CD14-positive monocyte (primary cell): ENCODE measurements at regions not wholly inside any gene's neighbourhood (a gene's known extent, or its start where the extent isn't known, plus 50 kb on each side); places are given as distances from the start of the nearest gene placed in this dataset.
A peak's percentile ranks its signal among the peaks of the same experiment; 100 is the strongest.

Experiments used
- DNase-seq, 3 donors: peaks; one replicate each; pipeline ENCODE4 v3.0.0-alpha.2; 2011 to 2022
- H2AFZ ChIP-seq: 2 replicates; pipeline ENCODE4 v1.6.0; 2012; ENCODE audit warnings: mild to moderate bottlenecking, low read depth, low read length, inconsistent platforms; ENCODE audit not compliant: insufficient read depth, poor library complexity, severe bottlenecking
- H3K27ac ChIP-seq, 2 donors: 1 replicate in 1 of 2; 2 replicates in 1 of 2; pipeline ENCODE4 v1.5.1; 2012 to 2013; ENCODE audit warnings: low read length in 2 of 2, control low read depth in 1 of 2, inconsistent platforms in 1 of 2, low read depth in 1 of 2, mild to moderate bottlenecking in 1 of 2
- H3K27me3 ChIP-seq, 2 donors: one replicate each; pipeline versions ENCODE4 v1.6.0 to v1.6.1; 2011 to 2013; ENCODE audit warnings: low read length in 2 of 2; ENCODE audit not compliant: control insufficient read depth in 2 of 2, insufficient read depth in 2 of 2
- H3K36me3 ChIP-seq, 2 donors: replicated peaks in 1 of 2; 1 replicate in 1 of 2; 2 replicates in 1 of 2; pipeline versions ENCODE4 v1.5.1 to v1.6.1; 2012 to 2013; ENCODE audit warnings: low read length in 2 of 2, control low read depth in 1 of 2, inconsistent platforms in 1 of 2, mild to moderate bottlenecking in 1 of 2; ENCODE audit not compliant: insufficient read depth in 2 of 2, control insufficient read depth in 1 of 2
- H3K4me1 ChIP-seq, 2 donors: 1 replicate in 1 of 2; 2 replicates in 1 of 2; pipeline versions ENCODE4 v1.5.1 to v1.6.1; 2012 to 2013; ENCODE audit warnings: low read length in 2 of 2, control low read depth in 1 of 2, inconsistent platforms in 1 of 2, mild to moderate bottlenecking in 1 of 2, moderate library complexity in 1 of 2; ENCODE audit not compliant: insufficient read depth in 2 of 2, control insufficient read depth in 1 of 2
- H3K4me2 ChIP-seq: replicated peaks from 2 replicates; pipeline ENCODE3; 2012; ENCODE audit warnings: low read length, moderate library complexity, mild to moderate bottlenecking; ENCODE audit not compliant: poor library complexity, severe bottlenecking; ENCODE audit errors: extremely low read depth
- H3K4me3 ChIP-seq, 3 experiments: fragments of 200-600 bp in 1 of 3; sonication (generic) in 1 of 3; replicated peaks in 1 of 3; 1 replicate in 2 of 3; 2 replicates in 1 of 3; pipeline ENCODE4 v1.5.1; 2011 to 2013; ENCODE audit warnings: low read length in 3 of 3, mild to moderate bottlenecking in 3 of 3, control low read depth in 2 of 3, low read depth in 2 of 3, inconsistent platforms in 1 of 3, moderate library complexity in 1 of 3
- H3K79me2 ChIP-seq: 2 replicates; pipeline ENCODE4 v1.6.0; 2012; ENCODE audit warnings: mild to moderate bottlenecking, control low read depth, inconsistent platforms, low read length, moderate library complexity; ENCODE audit not compliant: insufficient read depth
- H3K9ac ChIP-seq: 2 replicates; pipeline ENCODE4 v1.6.0; 2017; ENCODE audit warnings: low read length, mild to moderate bottlenecking; ENCODE audit not compliant: insufficient read depth, poor library complexity, severe bottlenecking
- H3K9me3 ChIP-seq, 2 donors: replicated peaks in 1 of 2; 1 replicate in 1 of 2; 2 replicates in 1 of 2; pipeline versions ENCODE4 v1.5.1 to v1.6.1; 2012 to 2013; ENCODE audit warnings: low read length in 2 of 2, control low read depth in 1 of 2; ENCODE audit not compliant: control insufficient read depth in 1 of 2, insufficient read depth in 1 of 2
- H4K20me1 ChIP-seq: 2 replicates; pipeline ENCODE4 v1.6.0; 2012; ENCODE audit warnings: mild to moderate bottlenecking, low read length, control low read depth, moderate library complexity; ENCODE audit not compliant: insufficient read depth
- H3K27ac Mint-ChIP-seq, 7 donors: one replicate each; pipeline ENCODE4 v1.8.0; 2020; ENCODE audit warnings: mild to moderate bottlenecking in 7 of 7, mixed read lengths in 7 of 7, moderate library complexity in 6 of 7, inconsistent platforms in 2 of 7
- H3K27me3 Mint-ChIP-seq, 3 donors: one replicate each; pipeline ENCODE4 v1.8.0; 2021 to 2022; ENCODE audit warnings: low read depth in 3 of 3, mild to moderate bottlenecking in 3 of 3, mixed read lengths in 3 of 3, moderate library complexity in 3 of 3, inconsistent platforms in 1 of 3
- H3K36me3 Mint-ChIP-seq, 2 donors: one replicate each; pipeline ENCODE4 v1.8.0; 2020; ENCODE audit warnings: mixed read lengths in 2 of 2, inconsistent platforms in 1 of 2, mild to moderate bottlenecking in 1 of 2
- H3K4me1 Mint-ChIP-seq: one replicate; pipeline ENCODE4 v1.8.0; 2020; ENCODE audit warnings: mild to moderate bottlenecking, mixed read lengths
- H3K4me3 Mint-ChIP-seq, 2 donors: one replicate each; pipeline ENCODE4 v1.8.0; 2020; ENCODE audit warnings: mild to moderate bottlenecking in 2 of 2, mixed read lengths in 2 of 2, moderate library complexity in 1 of 2
- H3K9me3 Mint-ChIP-seq, 7 donors: one replicate each; pipeline ENCODE4 v1.8.0; 2020 to 2022; ENCODE audit warnings: mixed read lengths in 7 of 7, mild to moderate bottlenecking in 6 of 7, moderate library complexity in 6 of 7, inconsistent platforms in 2 of 7
- WGBS: methylation state at CpG from one replicate; pipeline ENCODE4 v1.1.5; 2013; ENCODE audit warnings: missing lambda C conversion rate; ENCODE audit not compliant: insufficient coverage; 5-methylcytosine and 5-hydroxymethylcytosine counted together
- intact Hi-C, 2 donors: fragments of 100-400 bp; cut with micrococcal nuclease; formaldehyde crosslinking; loops; one replicate each; pipeline versions ENCODE4 v1.15.0 to v1.15.1; 2023
- TF ChIP-seq, protein P1 (sequence below): fragments of 200-600 bp; IDR thresholded peaks from one replicate; pipeline ENCODE4 v1.8.0; 2022; ENCODE audit warnings: antibody characterized with exemption, mild to moderate bottlenecking

DNA sequence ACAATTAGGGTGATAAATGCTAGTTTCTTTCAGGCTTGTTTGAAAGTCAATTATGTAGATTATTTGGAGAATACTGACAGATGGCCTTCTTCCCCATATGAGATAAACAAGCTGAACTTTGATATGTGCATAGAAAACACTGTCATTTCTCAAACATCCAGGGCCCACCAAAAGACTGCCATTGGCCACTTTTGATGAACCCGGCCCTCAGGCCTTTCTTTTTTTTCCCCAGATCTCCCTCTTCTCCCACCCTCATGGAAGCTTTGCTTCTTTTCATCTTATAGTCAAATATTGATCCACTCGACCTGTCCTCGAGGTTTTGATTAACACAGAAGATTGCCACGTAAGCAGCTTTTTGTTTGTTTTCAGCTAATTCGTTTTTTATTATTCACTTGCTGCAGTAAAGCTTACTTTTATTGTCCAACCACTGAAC, 377.4 kb downstream of the SMARCA1 start:
- H3K27me3 ChIP-seq: no peaks in the 10 kb centered on the region
- H3K4me2 ChIP-seq: no peak overlapping the region
- no peaks in the 10 kb centered on the region for H3K36me3 Mint-ChIP-seq
- H3K36me3 ChIP-seq: no peaks in the 10 kb centered on the region
- H3K27ac ChIP-seq: no peak overlapping the region
- H4K20me1 ChIP-seq: no peaks in the 10 kb centered on the region
- H3K27ac Mint-ChIP-seq: no peak overlapping the region
- no peaks in the 10 kb centered on the region for H3K9me3 Mint-ChIP-seq
- H3K4me3 Mint-ChIP-seq: no peak overlapping the region
- H3K9ac ChIP-seq: no peak overlapping the region
- DNase-seq: no peak
- WGBS: 100% methylated on average over 1 of the region's 5 CpGs
- no peaks in the 10 kb centered on the region for H3K9me3 ChIP-seq
- H3K4me1 ChIP-seq: no peaks in the 10 kb centered on the region
- H2AFZ ChIP-seq: no peak overlapping the region
- H3K4me1 Mint-ChIP-seq: no peaks in the 10 kb centered on the region
- peaks cover 0 to 8% (median 0%) of the 10 kb centered on the region in 3 donors for H3K27me3 Mint-ChIP-seq
- TF ChIP-seq, protein P1, sequence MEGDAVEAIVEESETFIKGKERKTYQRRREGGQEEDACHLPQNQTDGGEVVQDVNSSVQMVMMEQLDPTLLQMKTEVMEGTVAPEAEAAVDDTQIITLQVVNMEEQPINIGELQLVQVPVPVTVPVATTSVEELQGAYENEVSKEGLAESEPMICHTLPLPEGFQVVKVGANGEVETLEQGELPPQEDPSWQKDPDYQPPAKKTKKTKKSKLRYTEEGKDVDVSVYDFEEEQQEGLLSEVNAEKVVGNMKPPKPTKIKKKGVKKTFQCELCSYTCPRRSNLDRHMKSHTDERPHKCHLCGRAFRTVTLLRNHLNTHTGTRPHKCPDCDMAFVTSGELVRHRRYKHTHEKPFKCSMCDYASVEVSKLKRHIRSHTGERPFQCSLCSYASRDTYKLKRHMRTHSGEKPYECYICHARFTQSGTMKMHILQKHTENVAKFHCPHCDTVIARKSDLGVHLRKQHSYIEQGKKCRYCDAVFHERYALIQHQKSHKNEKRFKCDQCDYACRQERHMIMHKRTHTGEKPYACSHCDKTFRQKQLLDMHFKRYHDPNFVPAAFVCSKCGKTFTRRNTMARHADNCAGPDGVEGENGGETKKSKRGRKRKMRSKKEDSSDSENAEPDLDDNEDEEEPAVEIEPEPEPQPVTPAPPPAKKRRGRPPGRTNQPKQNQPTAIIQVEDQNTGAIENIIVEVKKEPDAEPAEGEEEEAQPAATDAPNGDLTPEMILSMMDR: no peak
- H3K79me2 ChIP-seq: no peaks in the 10 kb centered on the region
- no peak overlapping the region for H3K4me3 ChIP-seq
- intact Hi-C loops: no loop called here

GRCh38 chrX:129145385-129145784, 377.9 kb downstream of the SMARCA1 start:
- H3K36me3 Mint-ChIP-seq: no peaks in the 10 kb centered on the region
- WGBS: no CpG with 5 or more reads among the region's 2 CpGs

More at GRCh38 chrX:129145385-129145784, 377.9 kb downstream of the SMARCA1 start:
- no peaks in the 10 kb centered on the region for H3K9me3 ChIP-seq
- no peaks in the 10 kb centered on the region for H3K79me2 ChIP-seq
- DNase-seq: no peak
- no peaks in the 10 kb centered on the region for H3K36me3 ChIP-seq
- H3K27ac Mint-ChIP-seq: peak overlapping the region in 1 of 7 donors; percentile 11
- H3K27me3 ChIP-seq: no peaks in the 10 kb centered on the region
- H4K20me1 ChIP-seq: no peaks in the 10 kb centered on the region
- no peaks in the 10 kb centered on the region for H3K9me3 Mint-ChIP-seq
- no peaks in the 10 kb centered on the region for H3K4me1 ChIP-seq
- H3K9ac ChIP-seq: no peak overlapping the region
- no peak overlapping the region for H3K27ac ChIP-seq
- peaks cover 0 to 8% (median 0%) of the 10 kb centered on the region in 3 donors for H3K27me3 Mint-ChIP-seq
- H3K4me3 ChIP-seq: no peak overlapping the region
- H2AFZ ChIP-seq: no peak overlapping the region
- H3K4me2 ChIP-seq: no peak overlapping the region
- H3K4me3 Mint-ChIP-seq: no peak overlapping the region
- intact Hi-C loops: no loop called here
- TF ChIP-seq, protein P1: no peak
- H3K4me1 Mint-ChIP-seq: no peaks in the 10 kb centered on the region
